ENCODE measurements at regions not wholly inside any gene's neighbourhood (a gene's known extent, or its start where the extent isn't known, plus 50 kb on each side); places are given as distances from the start of the nearest gene placed in this dataset.
A peak's percentile ranks its signal among the peaks of the same experiment; 100 is the strongest.
"Not testable (repeated sequence)": the region's sequence is repeated elsewhere in the genome, so short reads cannot be mapped to it uniquely, and the experiment has no call there.

DNA sequence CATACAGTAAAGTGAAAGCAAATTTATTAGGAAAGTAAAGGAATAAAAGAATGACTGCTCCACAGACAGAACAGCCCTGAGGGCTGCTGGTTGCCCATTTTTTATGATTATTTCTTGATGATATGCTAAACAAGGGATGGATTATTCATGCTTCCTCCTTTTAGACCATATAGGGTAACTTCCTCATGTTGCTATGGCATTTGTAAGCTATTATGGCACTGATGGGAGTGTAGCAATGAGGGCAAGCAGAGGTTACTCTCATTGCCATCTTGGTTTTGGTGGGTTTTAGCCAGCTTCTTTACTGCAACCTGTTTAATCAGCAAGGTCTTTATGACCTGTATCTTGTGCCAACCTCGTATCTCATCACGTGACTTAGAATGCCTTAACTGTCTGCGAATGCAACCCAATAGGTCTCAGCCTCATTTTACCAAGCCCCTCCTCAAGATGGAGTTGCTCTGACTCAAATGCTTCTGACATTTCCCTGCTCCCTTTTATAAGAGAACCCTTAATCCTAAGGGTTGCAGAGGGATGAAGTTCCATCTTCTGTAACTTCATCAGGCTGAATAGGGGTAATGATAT is 280.1 kb upstream of the RGS17 start:
- no peak for DNase-seq (ENCODE audit: low spot score)

DNA sequence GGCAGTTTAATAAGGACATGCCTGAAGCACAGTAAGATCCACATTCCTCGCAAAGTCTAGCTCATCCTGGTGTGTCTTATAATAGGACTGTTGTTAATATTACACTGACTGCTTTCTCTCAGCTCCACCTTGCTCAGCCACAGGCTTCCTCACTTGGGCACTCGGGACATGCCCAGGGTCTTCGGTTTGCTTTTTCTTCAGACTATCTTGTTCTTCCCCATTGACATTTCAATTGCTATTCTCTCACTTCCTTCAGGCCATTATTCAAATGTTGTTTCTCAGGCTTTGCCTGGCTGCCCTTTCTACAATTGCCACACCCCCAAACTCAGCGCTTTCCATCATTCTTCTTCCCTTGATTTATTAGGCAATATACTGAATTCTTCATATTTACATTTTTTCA is 274.8 kb upstream of the RGS17 start:
- no peak for DNase-seq (ENCODE audit: low spot score)

DNA sequence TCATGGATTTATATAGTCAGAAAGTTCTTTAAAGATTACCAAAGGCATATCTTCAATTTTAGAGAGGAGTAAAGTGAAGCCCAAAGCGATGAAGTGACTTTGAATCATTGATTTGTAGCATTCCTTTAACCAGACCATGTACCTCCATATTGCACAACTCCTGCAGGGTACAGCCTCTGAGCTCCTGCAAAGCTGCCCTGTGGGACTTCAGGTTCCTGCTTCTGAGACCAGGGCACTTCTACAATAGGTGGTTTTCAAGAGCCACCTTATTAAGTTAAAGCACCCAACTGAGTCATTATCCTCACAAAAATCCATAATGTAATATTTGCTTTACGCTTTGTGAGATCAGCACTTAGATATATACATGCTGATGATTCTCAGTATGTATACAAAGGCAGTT is 270.7 kb upstream of the RGS17 start:
- no peak for DNase-seq (ENCODE audit: low spot score)

DNA sequence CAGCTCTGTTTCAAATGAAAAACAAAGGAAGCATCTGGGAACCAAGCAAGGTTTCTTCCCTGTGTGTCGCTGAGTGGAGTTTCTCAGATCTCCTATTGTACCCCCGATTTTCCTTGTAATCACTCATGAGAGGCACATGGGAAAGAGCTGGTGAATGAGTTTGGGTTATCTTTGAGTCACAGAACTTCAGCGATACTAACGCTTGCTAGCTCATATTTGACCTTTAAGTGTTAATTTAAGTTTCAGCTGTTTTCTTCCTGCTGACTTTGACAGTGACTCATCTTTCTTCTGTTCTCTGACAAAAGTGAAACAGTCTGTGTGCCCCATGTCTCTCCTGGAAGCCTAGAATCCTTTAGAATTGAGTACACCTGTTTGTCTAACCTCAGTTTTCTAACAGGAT is 261.1 kb upstream of the RGS17 start:
- no peak for DNase-seq (ENCODE audit: low spot score)

DNA sequence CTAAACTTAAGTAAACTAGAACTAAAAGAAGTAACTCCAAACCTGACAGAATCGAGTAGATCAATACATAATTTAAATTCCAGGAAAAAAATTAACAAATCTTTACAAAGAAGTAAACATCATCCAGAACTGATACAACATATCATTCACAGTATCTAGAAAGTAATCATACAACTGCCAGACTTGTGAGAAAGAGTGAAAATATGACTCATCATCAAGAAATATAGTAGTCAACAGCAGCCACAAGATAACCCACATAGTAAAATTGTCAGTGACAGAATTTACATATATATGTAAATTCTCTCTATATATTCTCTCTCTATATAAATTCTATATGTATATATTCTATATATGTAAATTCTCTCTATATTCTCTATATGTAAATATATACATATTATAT is 242.8 kb upstream of the RGS17 start:
- DNase-seq (ENCODE audit: low spot score) = no peak

DNA sequence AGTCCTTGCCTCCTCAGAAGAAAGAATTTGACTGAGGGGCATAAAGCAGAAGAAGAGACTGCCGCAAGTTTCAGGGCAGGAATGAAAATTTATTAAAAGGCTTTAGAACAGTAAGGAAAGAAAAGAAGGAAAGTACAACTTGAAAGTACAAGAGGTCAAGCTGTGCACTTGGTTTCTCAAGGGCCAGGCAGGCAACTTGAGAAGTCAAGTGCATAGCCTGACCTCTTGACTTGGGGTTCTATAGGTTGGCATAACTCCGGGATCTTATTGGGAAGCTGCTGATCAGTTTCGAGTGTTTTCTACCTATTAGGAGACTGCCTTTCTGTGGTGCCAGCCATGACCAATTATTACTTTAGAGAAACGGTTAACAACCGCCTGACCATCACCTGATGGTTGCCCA is 237.0 kb upstream of the RGS17 start:
- no peak for DNase-seq (ENCODE audit: low spot score)

DNA sequence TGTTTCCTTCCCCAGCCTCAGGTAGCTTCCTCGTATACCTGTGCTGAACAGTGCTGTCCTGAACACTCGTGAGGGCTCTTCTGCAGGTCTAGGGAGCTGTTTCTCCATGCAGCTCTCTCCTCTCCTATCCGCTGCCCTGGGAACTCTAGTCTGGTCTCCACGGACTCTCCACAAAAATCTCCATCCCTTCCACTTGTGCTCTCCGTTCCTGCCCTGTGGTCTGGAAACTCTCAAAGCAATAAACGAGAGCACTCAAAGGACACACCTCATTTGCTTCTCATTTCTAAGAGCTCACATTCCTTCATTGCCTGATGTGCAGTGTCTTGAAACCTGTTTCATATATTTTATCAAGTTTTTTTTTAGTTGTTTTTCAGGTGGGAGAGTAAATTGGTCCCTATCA is 235.9 kb upstream of the RGS17 start:
- no peak for DNase-seq (ENCODE audit: low spot score)

DNA sequence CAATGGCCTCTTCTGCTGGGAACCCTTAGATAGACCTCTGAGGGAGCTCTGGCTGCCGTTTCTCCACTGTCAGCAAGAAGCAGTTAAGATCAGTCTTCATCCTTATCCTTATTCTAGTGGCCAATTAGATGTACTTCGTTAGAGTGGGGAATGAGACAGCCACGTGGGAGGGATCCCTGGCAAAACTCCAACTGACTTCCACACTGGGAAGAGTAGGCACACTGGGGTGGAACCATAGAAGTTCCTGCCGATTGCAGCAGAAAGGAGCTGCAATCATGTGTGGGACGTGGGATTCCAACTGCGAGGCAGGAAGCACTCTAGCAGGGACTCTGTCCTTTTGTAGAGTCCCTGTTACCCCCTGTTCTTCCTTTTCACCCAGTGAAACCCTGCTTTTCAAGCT is 226.3 kb upstream of the RGS17 start:
- DNase-seq (ENCODE audit: low spot score) = no peak

DNA sequence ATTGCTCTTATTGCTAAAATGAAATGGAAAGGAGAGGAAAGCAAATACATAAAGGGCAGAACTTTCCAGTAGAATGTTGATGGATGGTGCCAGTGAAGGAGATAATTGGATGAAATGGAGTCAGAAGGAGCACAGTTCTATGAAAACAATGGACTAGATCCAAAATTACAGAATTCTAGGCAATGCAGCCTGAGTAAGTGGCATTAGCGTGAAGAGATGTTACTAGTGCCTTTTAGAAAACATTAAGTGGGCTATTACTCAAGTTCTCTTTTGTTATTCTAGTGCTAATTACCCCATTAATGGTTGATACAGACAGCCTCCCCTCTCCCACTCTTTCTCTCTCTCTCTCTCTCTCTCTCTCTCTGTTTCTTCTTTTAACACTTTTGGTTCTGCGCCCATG is 209.5 kb upstream of the RGS17 start:
- no peak for DNase-seq (ENCODE audit: low spot score)

DNA sequence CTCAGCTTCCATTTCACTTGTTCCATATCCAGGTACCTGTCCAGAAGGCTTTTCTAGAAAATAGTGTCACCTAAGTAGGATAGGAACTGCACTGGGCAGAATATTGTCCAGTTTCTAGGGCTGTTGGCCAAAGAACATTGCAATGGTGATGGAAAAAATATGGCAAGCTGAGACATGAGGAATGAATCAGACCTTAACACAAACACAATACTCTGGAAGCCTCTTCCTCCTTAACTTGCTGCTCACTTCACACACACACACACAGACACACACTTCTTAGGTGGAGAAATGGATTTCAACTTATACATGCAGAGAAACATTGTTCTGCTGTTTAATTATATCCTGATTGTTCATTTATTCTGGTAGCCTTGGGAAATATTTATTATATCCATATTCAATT is 203.0 kb upstream of the RGS17 start:
- no peak for DNase-seq (ENCODE audit: low spot score)

DNA sequence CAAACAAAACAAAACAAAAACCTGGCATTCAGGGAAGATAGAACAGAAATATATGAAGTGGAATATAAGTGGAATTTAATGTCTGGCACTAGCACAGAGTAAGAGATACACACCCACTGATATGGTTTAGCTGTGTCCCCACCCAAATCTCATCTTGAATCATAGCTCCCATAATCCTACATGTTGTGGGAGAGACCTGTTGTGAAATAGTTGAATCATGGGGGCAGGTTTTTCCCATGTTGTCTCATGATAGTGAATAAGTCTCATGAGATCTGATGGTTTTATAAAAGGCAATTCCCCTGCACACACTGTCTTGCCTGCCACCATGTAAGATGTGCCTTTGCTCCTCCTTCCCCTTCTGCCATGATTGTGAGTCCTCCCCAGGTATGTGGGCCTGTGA is 200.1 kb upstream of the RGS17 start:
- DNase-seq (ENCODE audit: low spot score) = not testable (repeated sequence)

DNA sequence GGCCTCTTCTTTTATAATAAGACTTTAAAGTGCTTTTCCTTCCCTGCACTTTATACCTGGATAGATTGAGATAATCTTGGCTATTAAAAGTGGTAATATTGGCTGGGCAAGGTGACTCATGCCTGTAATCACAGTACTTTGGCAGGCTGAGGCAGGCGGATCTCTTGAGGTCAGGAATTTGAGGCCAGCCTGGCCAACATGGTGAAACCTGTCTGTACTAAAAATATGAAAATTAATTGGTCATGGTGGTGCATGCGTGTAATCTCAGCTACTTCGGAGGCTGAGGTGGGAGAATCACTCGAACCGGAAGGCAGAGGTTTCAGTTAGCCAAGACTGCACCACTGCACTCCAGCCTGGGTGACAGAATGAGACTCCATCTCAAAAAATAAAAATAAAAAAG is 197.1 kb upstream of the RGS17 start:
- DNase-seq (ENCODE audit: low spot score) = no peak

DNA sequence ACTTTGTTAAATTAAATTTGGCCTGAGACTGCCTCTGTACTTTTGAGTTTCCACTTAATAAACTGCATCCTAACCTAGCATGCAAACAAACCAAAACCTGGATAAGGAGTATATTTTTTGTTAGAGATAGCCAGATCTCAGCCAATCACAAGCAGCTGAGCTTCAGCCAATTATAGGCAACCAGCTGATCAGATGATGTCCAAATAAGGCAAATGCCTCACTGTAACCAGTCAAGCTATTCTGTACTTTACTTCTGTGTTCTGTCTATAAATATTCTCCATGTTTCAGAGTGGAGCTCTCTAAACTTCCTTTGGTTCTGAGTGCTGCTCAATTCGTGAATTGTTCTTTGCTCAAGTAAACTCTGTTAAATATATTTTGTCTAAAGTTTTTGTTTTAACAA is 194.6 kb upstream of the RGS17 start:
- no peak for DNase-seq (ENCODE audit: low spot score)

DNA sequence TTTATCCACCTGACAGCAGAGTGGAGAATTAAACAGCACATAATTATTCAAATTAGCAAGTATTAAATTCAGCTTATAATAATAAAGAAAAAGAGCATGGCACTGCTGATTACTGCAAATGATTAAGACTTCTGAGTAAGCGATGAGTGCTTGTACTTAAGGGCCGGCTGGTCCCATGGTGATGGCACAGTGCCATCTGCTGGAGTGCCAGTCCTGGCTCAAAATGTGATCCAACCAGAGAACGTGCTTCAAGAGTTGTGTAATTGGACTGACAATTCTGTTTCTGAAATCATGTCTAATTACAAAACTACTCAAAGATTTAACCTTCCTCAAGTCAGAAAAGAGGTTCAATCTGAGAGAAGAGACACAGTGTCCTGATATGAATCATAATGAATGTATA is 181.6 kb upstream of the RGS17 start:
- peak; percentile 5 for DNase-seq (ENCODE audit: low spot score)

DNA sequence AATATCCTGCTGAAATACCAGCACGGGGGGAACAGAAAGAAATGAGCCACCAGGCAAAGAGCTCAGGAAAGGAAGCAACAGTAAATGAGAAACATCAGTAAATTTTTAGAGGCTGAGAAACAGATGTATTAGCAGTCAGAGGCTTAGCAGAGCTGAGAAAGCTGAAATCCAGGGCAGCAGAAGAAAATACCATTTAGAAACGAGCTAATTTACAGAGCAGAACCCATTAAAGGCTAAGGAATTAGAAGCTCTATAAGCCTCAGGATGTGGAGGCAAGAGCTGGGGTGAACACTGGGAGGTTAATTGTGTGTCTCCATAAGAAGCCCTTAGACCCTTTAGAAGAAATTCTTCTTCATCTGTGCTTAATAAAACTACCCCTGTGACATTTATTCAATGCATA is 178.6 kb upstream of the RGS17 start:
- DNase-seq (ENCODE audit: low spot score) = no peak

DNA sequence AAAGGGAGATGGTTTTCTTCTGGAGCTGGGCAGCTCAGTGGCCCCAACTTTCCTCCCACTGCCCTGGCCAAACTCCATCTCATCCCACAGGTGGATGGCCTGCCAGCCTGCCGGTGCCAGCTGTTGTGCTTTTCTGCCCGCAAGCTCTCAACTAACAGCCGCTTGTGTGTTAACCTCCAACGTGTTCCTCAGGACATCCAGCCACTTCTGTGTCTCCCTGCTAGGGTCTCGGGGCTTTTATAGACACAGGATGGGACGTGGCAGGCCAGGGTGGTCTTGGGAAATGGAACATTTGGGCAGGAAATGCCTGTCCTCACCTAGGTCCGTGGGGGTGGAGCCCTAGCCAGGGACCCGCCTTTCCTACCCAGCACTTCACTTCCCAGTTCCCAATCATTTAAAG is 171.1 kb upstream of the RGS17 start:
- DNase-seq (ENCODE audit: low spot score) = no peak

DNA sequence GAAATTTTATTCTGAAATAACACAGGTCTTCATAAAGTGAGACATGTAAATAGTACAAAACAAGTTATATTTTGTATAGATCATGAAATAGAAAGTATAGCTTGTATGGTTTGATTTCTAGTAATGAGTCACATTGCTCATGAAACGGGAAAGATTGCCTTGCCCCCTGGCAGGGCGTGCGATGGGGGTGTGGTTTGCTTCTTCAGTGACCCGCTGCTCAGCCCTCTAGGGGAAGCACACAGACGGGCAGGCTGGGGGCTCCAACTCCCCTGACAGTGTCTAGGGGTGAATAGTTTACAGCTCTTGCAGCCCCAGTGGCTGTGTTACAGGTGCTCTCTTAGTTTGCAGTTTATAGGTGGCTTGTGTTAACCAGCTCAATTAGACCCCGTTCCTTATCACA is 170.5 kb upstream of the RGS17 start:
- DNase-seq (ENCODE audit: low spot score) = no peak

DNA sequence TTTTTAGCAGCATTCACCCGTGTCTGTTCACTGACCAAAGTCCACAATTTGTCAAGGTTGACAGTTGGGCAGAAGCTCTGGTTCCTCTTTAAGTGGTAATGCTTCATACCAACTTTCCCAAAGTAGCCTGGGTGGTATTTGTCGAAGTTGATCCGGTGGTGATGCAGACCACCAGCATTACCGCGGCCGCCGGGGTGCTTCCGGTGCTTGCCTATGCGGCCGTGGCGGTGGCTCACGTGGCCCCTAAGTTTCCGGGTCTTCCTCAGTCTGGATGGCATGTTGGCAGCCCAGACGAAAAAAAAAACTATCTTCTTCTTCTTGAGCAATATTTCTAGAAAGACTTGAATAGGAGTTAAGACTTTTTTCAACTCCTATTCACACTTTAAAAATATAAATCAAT is 151.4 kb upstream of the RGS17 start:
- not testable (repeated sequence) for DNase-seq (ENCODE audit: low spot score)

DNA sequence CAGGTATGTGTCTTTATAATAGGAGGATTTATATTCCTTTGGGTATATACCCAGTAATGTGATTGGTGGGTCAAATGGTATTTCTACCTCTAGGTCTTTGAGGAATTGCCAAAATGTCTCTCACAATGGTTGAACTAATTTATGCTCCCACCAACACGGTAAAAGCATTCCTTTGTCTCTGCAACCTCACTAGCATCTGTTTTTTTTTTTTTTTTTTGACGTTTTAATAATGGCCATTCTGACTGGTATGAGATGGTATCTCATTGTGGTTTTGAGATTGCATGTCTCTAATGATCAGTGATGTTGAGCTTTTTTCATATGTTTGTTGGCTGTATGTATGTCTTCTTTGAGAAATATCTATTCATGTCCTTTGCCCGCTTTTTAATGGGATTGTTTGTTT is 144.9 kb upstream of the RGS17 start:
- no peak for DNase-seq (ENCODE audit: low spot score)

DNA sequence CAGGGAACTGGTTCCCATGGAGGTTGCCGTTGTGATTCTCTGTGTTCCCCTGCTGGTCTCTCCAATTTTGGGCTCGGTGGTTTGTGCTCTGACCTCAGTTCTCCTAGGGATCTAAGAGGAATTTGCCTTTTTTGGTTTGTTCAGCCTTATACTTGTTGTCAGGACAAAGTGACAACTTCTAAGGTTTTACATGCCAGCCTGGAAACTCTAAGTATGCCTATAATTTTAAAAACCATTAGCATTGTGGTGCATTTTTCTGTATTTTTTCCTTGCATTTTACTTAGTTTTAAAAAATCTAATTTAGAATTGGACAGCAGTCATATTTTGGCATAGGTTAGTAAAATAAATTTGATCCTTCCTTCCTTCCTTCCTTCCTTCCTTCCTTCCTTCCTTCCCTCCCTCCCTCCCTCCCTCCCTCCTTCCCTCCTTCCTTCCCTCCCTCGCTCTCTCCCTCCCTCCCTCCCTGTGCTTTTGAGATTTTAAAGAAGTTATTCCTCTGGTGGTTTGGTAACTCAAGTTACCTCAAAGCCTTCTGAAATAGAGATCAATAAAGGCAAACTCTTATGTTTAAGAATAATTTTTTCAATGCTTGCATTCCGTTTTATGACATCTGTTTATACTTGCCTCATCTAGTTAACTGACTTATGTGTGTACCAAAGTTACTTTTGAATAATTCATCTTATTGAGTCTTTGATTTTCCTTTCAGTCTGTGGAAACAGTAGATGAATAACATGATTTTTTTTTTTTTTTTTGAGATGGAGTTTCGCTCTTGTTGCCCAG is 141.3 kb upstream of the RGS17 start:
- no peak for DNase-seq (ENCODE audit: low spot score)

DNA sequence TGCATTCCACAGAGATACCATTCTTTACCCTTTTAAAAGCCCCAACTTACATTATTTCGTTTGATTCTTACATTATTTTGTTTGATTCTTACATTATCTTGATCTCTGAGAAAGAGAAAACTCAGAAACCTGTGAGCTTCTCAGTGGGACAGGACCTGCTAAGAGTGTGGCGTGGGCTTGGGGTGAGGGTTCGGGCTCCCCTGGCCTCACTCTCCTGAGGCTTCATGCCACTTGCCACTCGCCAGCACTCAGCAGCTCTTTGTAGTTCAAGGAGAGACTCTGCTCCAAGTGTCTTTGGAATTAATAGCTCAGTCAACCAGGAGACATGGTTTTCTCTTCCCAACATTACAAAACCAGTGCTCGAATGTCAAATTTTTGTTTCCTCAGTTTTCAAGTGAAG is 132.4 kb upstream of the RGS17 start:
- no peak for DNase-seq (ENCODE audit: low spot score)

DNA sequence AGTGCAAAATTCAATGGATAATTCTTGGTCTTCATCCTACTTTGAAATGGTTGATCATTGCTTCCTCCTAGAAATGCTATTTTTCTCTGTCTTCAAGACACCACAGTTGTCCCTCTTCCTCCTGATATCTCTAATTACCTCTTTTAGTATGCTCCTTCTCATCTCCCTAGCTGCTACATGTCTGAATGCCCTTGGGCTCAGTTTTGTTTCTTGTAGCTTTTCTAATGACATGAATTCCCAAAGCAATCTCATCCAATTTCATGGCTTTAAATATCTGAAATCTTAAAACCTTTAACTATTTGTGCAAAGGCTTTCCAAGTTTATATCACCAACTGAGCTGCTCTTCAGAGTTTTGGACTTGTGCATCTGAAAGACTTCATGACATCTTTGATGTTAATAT is 120.2 kb upstream of the RGS17 start:
- no peak for DNase-seq (ENCODE audit: low spot score)

DNA sequence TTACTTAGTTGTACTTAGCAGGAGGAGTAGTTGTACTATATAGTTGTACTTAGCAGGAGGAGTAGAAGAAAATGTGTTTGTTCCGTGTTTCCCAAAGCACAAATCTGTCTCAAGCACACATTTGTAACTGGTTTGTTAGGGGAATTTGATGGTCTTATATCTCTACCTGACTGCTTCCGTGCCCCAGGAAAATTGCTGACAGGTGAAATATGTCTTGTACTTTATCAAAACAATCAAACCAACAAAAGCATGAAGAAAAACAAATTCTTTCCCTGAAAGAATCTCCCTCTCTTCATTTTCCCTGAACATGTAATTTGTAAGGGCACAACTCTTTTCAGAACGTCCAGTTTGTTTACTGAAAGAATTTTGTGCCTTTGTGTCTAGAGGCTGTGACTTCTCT is 106.6 kb upstream of the RGS17 start:
- no peak for DNase-seq (ENCODE audit: low spot score)

DNA sequence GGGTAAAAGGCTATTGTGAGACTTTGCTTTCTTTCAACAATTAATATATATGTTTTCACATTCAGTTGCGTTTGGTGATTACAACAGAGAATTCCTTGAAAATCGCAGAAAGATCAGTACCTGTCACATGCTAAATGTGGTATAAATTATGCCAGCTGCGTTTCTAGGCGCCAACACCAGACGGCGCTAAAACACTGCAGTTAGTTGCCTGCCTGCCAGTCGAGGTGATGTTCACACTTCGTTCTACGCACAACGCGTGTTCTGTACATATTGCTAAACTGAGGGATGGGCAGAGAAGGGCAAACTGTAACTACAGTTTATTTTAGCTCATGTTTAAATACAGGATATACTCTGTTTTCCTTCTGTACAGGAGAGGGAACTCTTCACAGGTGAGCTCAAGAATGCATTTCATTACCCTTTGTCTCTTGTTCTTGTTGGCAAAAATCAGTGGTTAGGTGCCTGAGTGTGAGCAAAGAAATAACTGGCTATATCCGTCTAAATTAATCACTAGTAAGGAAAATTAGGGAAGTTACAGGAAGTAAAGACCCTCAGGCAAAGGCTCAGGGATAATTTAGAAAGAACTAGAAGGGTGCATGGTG is 100.1 kb upstream of the RGS17 start:
- DNase-seq (ENCODE audit: low spot score) = peak; percentile 14

Data from globus pallidus (tissue), 1 donor.